ENCODE measurements at regions not wholly inside any gene's neighbourhood (a gene's known extent, or its start where the extent isn't known, plus 50 kb on each side); places are given as distances from the start of the nearest gene placed in this dataset.

GRCh38 chr4:52371841-52372240 is 287.3 kb downstream of the USP46 start:
- Mint-ChIP-seq H3K36me3 (ENCODE audit: low read depth) (no peaks in the 10 kb centered on the region), H3K4me3 (no peak overlapping the region), H3K27ac (no peak overlapping the region), H3K9me3 (no peaks in the 10 kb centered on the region), H3K4me1 (peaks cover 14% of the 10 kb centered on the region), H3K27me3 (ENCODE audit: insufficient read depth) (no peaks in the 10 kb centered on the region)
- Histone ChIP-seq H3K9me3 (ENCODE audit: control insufficient read depth, low read length) (no peaks in the 10 kb centered on the region), H3K27me3 (ENCODE audit: control insufficient read depth, insufficient read depth, low read length, poor library complexity, severe bottlenecking) (no peaks in the 10 kb centered on the region), H3K36me3 (ENCODE audit: control insufficient read depth, insufficient read depth, low read length) (no peaks in the 10 kb centered on the region), H3K4me3 (ENCODE audit: low read length) (no peak overlapping the region), H3K9ac (ENCODE audit: extremely low read depth, low read length, poor library complexity, severe bottlenecking) (no peak overlapping the region), H3K4me1 (ENCODE audit: control insufficient read depth, insufficient read depth, low read length) (no peaks in the 10 kb centered on the region), H3K27ac (ENCODE audit: low read depth, low read length) (no peak overlapping the region)
- 95 to 100% methylated on average over 2 to 5 of the region's 5 CpGs for WGBS, 2 experiments (ENCODE audit: insufficient coverage in 1 of 2, insufficient read length in 1 of 2)
- DNase-seq: no peak
- no peak for TF ChIP-seq CTCF (conservative IDR thresholded peaks at IDR 0.05)

- H3K27me3 Mint-ChIP-seq (ENCODE audit: insufficient read depth): no peaks in the 10 kb centered on the region
These were observed 286.8 kb downstream of the USP46 start for GRCh38 chr4:52372269-52372668.

GRCh38 chr4:52372747-52373146 is 286.4 kb downstream of the USP46 start:
- no peaks in the 10 kb centered on the region for H3K36me3 Mint-ChIP-seq (ENCODE audit: low read depth)
- Histone ChIP-seq H3K4me3 (ENCODE audit: low read length) (no peak overlapping the region), H3K27me3 (ENCODE audit: control insufficient read depth, insufficient read depth, low read length, poor library complexity, severe bottlenecking) (no peaks in the 10 kb centered on the region), H3K27ac (ENCODE audit: low read depth, low read length) (no peak overlapping the region), H3K36me3 (ENCODE audit: control insufficient read depth, insufficient read depth, low read length) (no peaks in the 10 kb centered on the region), H3K4me1 (ENCODE audit: control insufficient read depth, insufficient read depth, low read length) (no peaks in the 10 kb centered on the region), H3K9ac (ENCODE audit: extremely low read depth, low read length, poor library complexity, severe bottlenecking) (no peak overlapping the region), H3K9me3 (ENCODE audit: control insufficient read depth, low read length) (no peaks in the 10 kb centered on the region)
- no peaks in the 10 kb centered on the region for H3K9me3 Mint-ChIP-seq
- peaks cover 19% of the 10 kb centered on the region for H3K4me1 Mint-ChIP-seq
- DNase-seq: no peak
- TF ChIP-seq CTCF (conservative IDR thresholded peaks at IDR 0.05): no peak
- 88 to 100% methylated on average over 1 to 3 of the region's 3 CpGs for WGBS, 2 experiments (ENCODE audit: insufficient coverage in 1 of 2, insufficient read length in 1 of 2)
- no peaks in the 10 kb centered on the region for H3K27me3 Mint-ChIP-seq (ENCODE audit: insufficient read depth)
- no peak overlapping the region for H3K4me3 Mint-ChIP-seq
- H3K27ac Mint-ChIP-seq: no peak overlapping the region

More at GRCh38 chr4:52372269-52372668, 286.8 kb downstream of the USP46 start:
- TF ChIP-seq CTCF (conservative IDR thresholded peaks at IDR 0.05): no peak
- no peak overlapping the region for H3K27ac ChIP-seq (ENCODE audit: low read depth, low read length)
- H3K9ac ChIP-seq (ENCODE audit: extremely low read depth, low read length, poor library complexity, severe bottlenecking): no peak overlapping the region
- no peaks in the 10 kb centered on the region for H3K27me3 ChIP-seq (ENCODE audit: control insufficient read depth, insufficient read depth, low read length, poor library complexity, severe bottlenecking)
- no peak overlapping the region for H3K4me3 ChIP-seq (ENCODE audit: low read length)
- H3K4me1 ChIP-seq (ENCODE audit: control insufficient read depth, insufficient read depth, low read length): no peaks in the 10 kb centered on the region
- H3K4me1 Mint-ChIP-seq: peaks cover 18% of the 10 kb centered on the region
- no peaks in the 10 kb centered on the region for H3K36me3 Mint-ChIP-seq (ENCODE audit: low read depth)
- DNase-seq: no peak
- no peaks in the 10 kb centered on the region for H3K9me3 Mint-ChIP-seq
- no peak overlapping the region for H3K4me3 Mint-ChIP-seq
- H3K36me3 ChIP-seq (ENCODE audit: control insufficient read depth, insufficient read depth, low read length): no peaks in the 10 kb centered on the region
- no peak overlapping the region for H3K27ac Mint-ChIP-seq
- no peaks in the 10 kb centered on the region for H3K9me3 ChIP-seq (ENCODE audit: control insufficient read depth, low read length)
